NCI-H128 (cell line): ENCODE measurements at regions not wholly inside any gene's neighbourhood (a gene's known extent, or its start where the extent isn't known, plus 50 kb on each side); places are given as distances from the start of the nearest gene placed in this dataset.

Experiments used
- DNase-seq: peaks from one replicate; lab custom pipeline; 2025; ENCODE audit not compliant: unreplicated experiment; lab: John Stamatoyannopoulos, UW

- no peak for DNase-seq
Measured at GRCh38 chr4:100569196-100569595, 51.4 kb upstream of the EMCN start.
